Gastroesophageal sphincter (tissue), 3 donors: ENCODE measurements at regions not wholly inside any gene's neighbourhood (a gene's known extent, or its start where the extent isn't known, plus 50 kb on each side); places are given as distances from the start of the nearest gene placed in this dataset.

ENCODE experiments used
- CTCF ChIP-seq, 4 experiments: fragments of 200-600 bp in 2 of 4; fragments of 450-650 bp in 2 of 4; sonication (generic) in 1 of 4; IDR thresholded peaks; one replicate each; pipeline ENCODE4 v1.5.1; 2017 to 2019; ENCODE audit warnings: antibody characterized with exemption in 4 of 4, mild to moderate bottlenecking in 2 of 4, moderate library complexity in 2 of 4
- EP300 ChIP-seq: sonication (generic); formaldehyde crosslinking; IDR thresholded peaks from one replicate; pipeline ENCODE4 v1.6.1; 2017; ENCODE audit warnings: antibody characterized with exemption, mild to moderate bottlenecking
- POLR2A ChIP-seq, 2 donors: fragments of 450-650 bp; IDR thresholded peaks; one replicate each; pipeline ENCODE4 v1.6.1; 2017; ENCODE audit warnings: antibody characterized with exemption in 2 of 2, mild to moderate bottlenecking in 2 of 2, moderate library complexity in 1 of 2
- POLR2AphosphoS5 ChIP-seq: sonication (generic); formaldehyde crosslinking; IDR thresholded peaks from one replicate; pipeline ENCODE4 v1.6.1; 2017; ENCODE audit warnings: antibody characterized with exemption

- no peak for TF ChIP-seq POLR2A (IDR thresholded peaks at IDR 0.05)
- TF ChIP-seq CTCF (IDR thresholded peaks at IDR 0.05) = no peak
- no peak for TF ChIP-seq POLR2AphosphoS5
- no peak for TF ChIP-seq EP300
These were observed 116.2 kb upstream of the FNDC3A start for GRCh38 chr13:48859272-48860105.
